ENCODE measurements at regions not wholly inside any gene's neighbourhood (a gene's known extent, or its start where the extent isn't known, plus 50 kb on each side); places are given as distances from the start of the nearest gene placed in this dataset.
A peak's percentile ranks its signal among the peaks of the same experiment; 100 is the strongest.

- DNase-seq: no peak
- intact Hi-C loops (cut with micrococcal nuclease; ENCODE audit: unreplicated experiment): no loop called here
These were observed 676.4 kb upstream of the CHAC2 start for GRCh38 chr2:53091183-53091582.

GRCh38 chr2:53087874-53088461 is 679.6 kb upstream of the CHAC2 start:
- POLR2A ChIA-PET (ENCODE audit: unreplicated experiment): interaction anchor here (0.7 kb wide), 1 partner anchor 23 kb away, joined by 8 read pairs; no protein-coding TSS in a partner anchor
- H2AFZ ChIP-seq: no peak overlapping the region
- TF ChIP-seq CTCF (conservative IDR thresholded peaks at IDR 0.05) (no peak), EZH2 (IDR thresholded peaks at IDR 0.05; ENCODE audit: low read depth) (no peak)
- H3K4me3 ChIP-seq: no peak overlapping the region
- DNase-seq: no peak
- intact Hi-C loops (cut with micrococcal nuclease; ENCODE audit: unreplicated experiment): loop anchor here (1.0 to 5.0 kb wide), 2 partner anchors 42 to 61 kb away; no protein-coding TSS in a partner anchor
- H3K4me2 ChIP-seq: no peak overlapping the region
- H3K27me3 ChIP-seq (ENCODE audit: insufficient read depth, low read depth): no peaks in the 10 kb centered on the region
- no TSS peak for BruUV-seq (replicated peaks)
- H3F3A ChIP-seq (ENCODE audit: insufficient read depth, low read depth): no peaks in the 10 kb centered on the region
- H3K79me2 ChIP-seq (ENCODE audit: low read depth): no peaks in the 10 kb centered on the region
- H3K4me1 ChIP-seq (replicated peaks; ENCODE audit: insufficient read depth): peaks cover 12% of the 10 kb centered on the region
- CTCF ChIA-PET: no interaction called here
- no peaks in the 10 kb centered on the region for H3K9me2 ChIP-seq (ENCODE audit: insufficient read depth)
- peaks cover 7% of the 10 kb centered on the region; the same call in 1 of the 2 replicates for H3K9me3 ChIP-seq (ENCODE audit: insufficient read depth, low read depth)
- 0 out of 2 replicates have a peak overlapping the region, but pooled peaks have one; percentile 7 for H3K27ac ChIP-seq
- no peaks in the 10 kb centered on the region for H3K36me3 ChIP-seq (ENCODE audit: low read depth)
- H4K20me1 ChIP-seq (ENCODE audit: insufficient read depth): no peaks in the 10 kb centered on the region

More at GRCh38 chr2:53091183-53091582, 676.4 kb upstream of the CHAC2 start:
- H3K27me3 ChIP-seq (ENCODE audit: insufficient read depth, low read depth): no peaks in the 10 kb centered on the region
- no peak overlapping the region for H3K4me3 ChIP-seq
- no peaks in the 10 kb centered on the region for H3F3A ChIP-seq (ENCODE audit: insufficient read depth, low read depth)
- ChIA-PET CTCF (no interaction called here), POLR2A (ENCODE audit: unreplicated experiment) (no interaction called here)
- no peaks in the 10 kb centered on the region for H3K36me3 ChIP-seq (ENCODE audit: low read depth)
- H3K9me3 ChIP-seq (ENCODE audit: insufficient read depth, low read depth): 0 out of 2 replicates have a peak, but pooled peaks cover 3% of the 10 kb centered on the region
- no peaks in the 10 kb centered on the region for H3K79me2 ChIP-seq (ENCODE audit: low read depth)
- no TSS peak for BruUV-seq (replicated peaks)
- peaks cover 12% of the 10 kb centered on the region for H3K4me1 ChIP-seq (replicated peaks; ENCODE audit: insufficient read depth)
- H2AFZ ChIP-seq: no peak overlapping the region
- no peaks in the 10 kb centered on the region for H4K20me1 ChIP-seq (ENCODE audit: insufficient read depth)
- no peak for TF ChIP-seq CTCF (conservative IDR thresholded peaks at IDR 0.05)
- TF ChIP-seq EZH2 (IDR thresholded peaks at IDR 0.05; ENCODE audit: low read depth): no peak
- H3K4me2 ChIP-seq: no peak overlapping the region
- no peak overlapping the region for H3K27ac ChIP-seq
- no peaks in the 10 kb centered on the region for H3K9me2 ChIP-seq (ENCODE audit: insufficient read depth)

GRCh38 chr2:53087262-53087873 is 680.2 kb upstream of the CHAC2 start:
- Histone ChIP-seq H3K4me2 (no peak overlapping the region), H3K79me2 (ENCODE audit: low read depth) (no peaks in the 10 kb centered on the region), H3K4me3 (no peak overlapping the region), H3K27ac (0 out of 2 replicates have a peak overlapping the region, but pooled peaks have one; percentile 7), H3F3A (ENCODE audit: insufficient read depth, low read depth) (no peaks in the 10 kb centered on the region), H3K4me1 (replicated peaks; ENCODE audit: insufficient read depth) (peaks cover 12% of the 10 kb centered on the region), H3K9me3 (ENCODE audit: insufficient read depth, low read depth) (peaks cover 7% of the 10 kb centered on the region; the same call in 1 of the 2 replicates), H2AFZ (no peak overlapping the region), H3K9me2 (ENCODE audit: insufficient read depth) (no peaks in the 10 kb centered on the region), H3K36me3 (ENCODE audit: low read depth) (no peaks in the 10 kb centered on the region), H3K27me3 (ENCODE audit: insufficient read depth, low read depth) (no peaks in the 10 kb centered on the region), H4K20me1 (ENCODE audit: insufficient read depth) (no peaks in the 10 kb centered on the region)
- intact Hi-C loops (cut with micrococcal nuclease; ENCODE audit: unreplicated experiment): loop anchor here (1.0 to 5.0 kb wide), 2 partner anchors 43 to 60 kb away; no protein-coding TSS in a partner anchor
- POLR2A ChIA-PET (ENCODE audit: unreplicated experiment): interaction anchor here (0.7 kb wide), 1 partner anchor 22 kb away, joined by 8 read pairs; no protein-coding TSS in a partner anchor
- CTCF ChIA-PET: no interaction called here
- TF ChIP-seq EZH2 (IDR thresholded peaks at IDR 0.05; ENCODE audit: low read depth) (no peak), CTCF (conservative IDR thresholded peaks at IDR 0.05) (no peak)
- DNase-seq: peak in 1 of 2 experiments; percentile 52
- no TSS peak for BruUV-seq (replicated peaks)

Data from PC-9 (cell line).